ENCODE measurements at regions not wholly inside any gene's neighbourhood (a gene's known extent, or its start where the extent isn't known, plus 50 kb on each side); places are given as distances from the start of the nearest gene placed in this dataset.
"Not testable (repeated sequence)": the region's sequence is repeated elsewhere in the genome, so short reads cannot be mapped to it uniquely, and the experiment has no call there.

DNA sequence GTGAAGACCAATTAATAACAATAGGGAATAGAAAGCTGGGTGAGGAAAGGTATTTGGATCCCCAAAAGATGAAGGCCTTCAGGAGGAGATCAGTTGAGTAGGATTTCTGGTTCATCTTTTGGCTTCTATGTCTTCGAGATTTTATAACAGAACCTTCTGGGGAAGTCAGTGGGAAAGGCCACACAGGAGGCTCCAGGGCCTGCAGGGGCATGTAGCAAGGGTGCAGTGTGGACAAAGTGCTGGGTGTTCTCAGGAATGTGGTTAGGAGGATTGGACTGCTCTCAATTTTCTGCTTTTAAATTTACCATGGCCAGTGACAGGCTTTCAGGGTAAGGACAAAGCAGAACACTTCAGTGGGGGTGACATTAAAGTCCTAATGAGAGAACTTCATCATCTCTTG, 378.0 kb downstream of the CCSER2 start:
- FAIRE-seq, result no peak

DNA sequence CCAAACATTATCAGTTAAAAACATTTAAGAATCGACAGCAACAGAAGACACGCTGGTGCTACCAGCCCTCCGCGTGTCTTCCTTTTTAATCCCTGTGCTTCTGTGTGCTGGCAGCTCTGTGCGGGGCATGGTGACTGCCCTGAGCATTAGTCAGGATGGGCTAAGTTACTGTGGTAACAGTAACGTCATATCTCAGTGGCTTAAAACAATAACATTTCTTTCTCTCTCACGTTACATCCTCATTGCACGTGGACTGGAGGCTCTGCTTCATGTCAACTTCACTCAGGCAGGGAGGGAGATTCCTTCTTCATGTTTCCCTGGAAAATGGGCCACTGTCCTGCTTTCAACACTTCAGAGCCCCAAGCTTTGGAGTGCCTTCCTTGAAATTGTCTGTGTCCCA, 378.5 kb downstream of the CCSER2 start:
- no peak for FAIRE-seq

DNA sequence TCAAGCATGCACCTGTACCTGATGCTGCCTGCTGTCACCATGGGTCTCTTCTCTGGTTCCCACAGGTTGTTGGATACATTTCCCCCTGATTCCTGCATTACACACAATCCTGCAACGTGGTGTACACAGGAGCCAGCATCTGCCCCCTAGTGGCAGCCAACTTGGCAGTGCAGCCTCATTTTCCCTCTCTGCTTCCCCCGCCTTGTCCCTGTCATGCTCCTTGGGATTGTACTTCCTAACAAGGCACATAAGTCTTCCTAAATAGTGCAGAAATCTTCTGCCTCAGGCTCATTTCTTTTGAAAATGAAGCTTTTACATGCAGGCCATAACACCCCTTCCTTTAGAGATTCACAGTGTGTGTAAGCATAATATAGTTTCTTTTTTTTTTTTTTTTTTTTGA, 387.5 kb downstream of the CCSER2 start:
- no peak for FAIRE-seq

DNA sequence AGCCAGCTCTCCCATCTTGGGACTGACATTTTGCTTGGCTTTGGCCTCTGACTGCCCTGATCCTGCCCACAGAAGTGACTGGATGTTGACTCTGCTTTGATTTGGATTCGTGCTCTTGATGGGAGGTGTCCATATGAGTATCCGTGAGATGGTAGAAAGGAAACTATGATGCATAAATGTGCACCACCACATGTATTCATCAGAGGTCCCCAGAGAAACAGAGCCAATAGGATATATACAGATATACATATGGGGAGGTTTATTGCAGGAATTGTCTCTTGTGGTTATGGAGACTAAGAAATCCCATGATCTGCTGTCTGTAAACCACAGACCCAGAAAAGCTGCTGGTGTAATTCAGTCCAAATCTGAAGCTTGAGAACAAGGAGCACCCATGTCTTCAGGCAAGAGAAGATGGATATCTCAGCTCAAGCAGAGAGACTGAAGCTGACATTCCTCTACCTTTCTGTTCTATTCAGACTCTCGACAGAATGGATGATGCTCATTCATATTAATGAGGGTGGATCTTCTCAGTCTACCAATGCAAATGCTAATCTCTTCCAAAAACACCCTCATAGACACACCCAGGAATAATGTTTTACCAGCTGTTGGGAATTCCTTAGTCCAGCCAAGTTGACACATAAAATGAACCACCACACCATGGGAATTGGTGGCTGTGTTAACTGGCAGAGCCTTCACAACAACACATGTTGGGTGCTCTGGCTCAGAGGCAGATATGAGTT, 390.7 kb downstream of the CCSER2 start:
- FAIRE-seq, result no peak

DNA sequence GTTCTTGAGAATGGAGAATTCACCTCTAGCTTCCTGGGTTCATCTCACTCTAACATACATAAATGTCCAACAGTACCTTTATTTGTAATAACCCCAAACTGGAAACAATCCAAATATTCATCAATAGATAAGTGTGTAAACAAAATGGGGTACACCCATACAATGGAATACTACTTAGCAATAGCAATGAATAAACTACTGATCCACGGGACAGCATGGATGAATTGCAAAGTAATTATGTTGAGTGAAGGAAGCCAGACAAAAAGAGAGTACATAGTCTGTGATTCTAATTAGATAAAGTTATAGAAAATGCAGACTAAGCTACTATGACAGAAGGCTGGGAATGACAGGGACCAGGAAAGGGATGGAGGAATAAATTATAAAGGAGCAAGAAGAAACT, 391.3 kb downstream of the CCSER2 start:
- no peak for FAIRE-seq

DNA sequence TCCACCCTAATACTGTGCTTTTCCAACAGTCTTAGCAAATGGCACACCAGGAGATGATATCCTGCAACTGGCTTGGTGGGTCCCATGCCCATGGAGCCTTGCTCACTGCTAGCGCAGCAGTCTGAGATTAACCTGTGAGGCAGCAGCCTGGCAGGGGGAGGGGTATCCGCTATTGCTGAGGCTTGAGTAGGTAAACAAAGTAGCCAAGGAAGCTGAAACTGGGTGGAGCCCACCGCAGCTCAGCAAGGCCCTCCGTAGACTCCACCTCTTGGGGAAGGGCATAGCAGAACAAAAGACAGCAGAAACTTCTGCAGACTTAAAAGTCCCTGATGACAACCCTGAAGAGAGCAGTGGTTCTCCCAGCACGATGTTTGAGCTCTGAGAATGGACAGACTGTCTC, 399.0 kb downstream of the CCSER2 start:
- no peak for FAIRE-seq

DNA sequence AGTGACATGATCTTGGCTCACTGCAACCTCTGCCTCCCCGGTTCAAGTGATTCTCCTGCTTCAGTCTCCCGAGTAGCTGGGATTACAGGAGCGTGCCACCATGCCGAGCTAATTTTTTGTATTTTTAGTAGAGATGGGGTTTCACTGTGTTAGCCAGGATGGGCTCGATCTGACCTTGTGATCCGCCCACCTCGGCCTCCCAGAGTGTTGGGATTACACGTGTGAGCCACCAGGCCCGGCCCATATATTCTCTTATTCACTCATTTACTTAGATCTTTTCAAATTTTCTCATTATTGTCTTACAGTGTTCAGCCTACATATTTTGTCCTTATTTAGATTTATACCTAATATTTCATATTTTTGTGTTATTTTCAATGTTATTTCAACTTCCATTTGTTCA, 410.7 kb downstream of the CCSER2 start:
- FAIRE-seq, result not testable (repeated sequence)

DNA sequence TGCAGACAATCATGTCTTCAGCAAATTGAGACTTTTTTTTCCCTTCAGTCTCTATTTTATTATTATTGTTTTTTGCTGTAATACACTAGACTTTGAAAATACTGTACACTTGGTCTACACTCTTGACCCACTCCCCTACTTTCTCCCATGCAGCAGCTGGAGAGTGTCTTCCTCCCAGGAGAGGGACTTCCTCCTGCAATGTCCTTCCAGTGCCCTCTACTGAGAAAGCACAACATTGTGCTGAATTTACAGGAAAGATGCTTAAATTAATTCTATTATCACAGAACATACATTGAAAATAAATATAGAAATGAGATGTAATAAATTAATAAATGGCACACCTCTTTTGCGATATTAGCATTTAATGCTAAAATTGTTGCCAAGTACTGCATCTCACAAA, 411.3 kb downstream of the CCSER2 start:
- no peak for FAIRE-seq

DNA sequence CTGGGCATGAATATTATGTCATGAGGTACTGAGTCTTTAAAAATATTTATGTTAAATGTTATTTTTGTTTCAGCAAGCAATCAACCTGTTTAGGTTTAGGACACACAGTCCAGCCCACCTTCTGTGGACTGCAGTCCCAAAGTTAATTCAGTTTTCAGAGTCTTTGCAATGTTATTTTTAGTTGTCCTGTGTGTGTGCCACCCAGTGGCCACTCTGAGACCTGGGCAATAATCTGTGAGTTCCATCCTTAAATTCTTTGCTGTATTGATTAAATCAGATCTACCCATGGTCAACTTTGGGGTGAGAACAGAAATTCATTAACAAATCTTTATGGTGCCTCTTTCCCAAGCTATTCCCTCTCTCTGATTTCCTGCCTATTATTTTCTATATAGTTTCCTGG, 415.1 kb downstream of the CCSER2 start:
- FAIRE-seq, result no peak

DNA sequence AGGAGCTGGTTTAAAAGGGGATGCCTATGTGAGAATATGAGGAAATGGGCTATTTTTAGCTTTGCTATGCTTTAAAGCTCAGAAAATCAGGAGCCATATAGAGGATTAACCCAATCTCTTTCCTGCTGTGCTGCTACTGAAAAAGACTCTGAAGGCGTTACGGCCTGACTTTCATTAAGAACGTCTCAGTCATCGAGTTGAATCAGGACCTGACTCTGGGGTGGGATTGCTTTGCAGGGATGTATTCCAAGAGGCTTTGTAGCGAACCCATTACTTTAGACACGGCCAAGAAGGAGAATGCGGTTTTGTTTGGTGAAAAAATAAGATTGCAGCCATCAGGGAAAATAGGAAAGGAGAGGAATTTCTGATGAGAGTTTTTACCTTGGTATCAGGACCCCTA, 426.9 kb downstream of the CCSER2 start:
- FAIRE-seq, result no peak

DNA sequence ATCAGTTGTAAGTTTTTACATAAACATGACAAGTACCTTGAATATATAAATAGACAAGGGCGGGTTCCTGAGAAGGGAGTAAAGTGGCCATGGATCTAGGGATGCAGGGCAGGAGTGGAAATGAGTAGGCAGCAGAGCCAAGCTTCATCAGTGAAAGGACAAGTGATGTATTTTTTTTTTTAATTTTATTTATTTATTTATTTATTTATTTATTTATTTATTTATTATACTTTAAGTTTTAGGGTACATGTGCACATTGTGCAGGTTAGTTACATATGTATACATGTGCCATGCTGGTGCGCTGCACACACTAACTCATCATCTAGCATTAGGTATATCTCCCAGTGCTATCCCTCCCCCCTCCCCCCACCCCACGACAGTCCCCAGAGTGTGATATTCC, 428.3 kb downstream of the CCSER2 start:
- not testable (repeated sequence) for FAIRE-seq

DNA sequence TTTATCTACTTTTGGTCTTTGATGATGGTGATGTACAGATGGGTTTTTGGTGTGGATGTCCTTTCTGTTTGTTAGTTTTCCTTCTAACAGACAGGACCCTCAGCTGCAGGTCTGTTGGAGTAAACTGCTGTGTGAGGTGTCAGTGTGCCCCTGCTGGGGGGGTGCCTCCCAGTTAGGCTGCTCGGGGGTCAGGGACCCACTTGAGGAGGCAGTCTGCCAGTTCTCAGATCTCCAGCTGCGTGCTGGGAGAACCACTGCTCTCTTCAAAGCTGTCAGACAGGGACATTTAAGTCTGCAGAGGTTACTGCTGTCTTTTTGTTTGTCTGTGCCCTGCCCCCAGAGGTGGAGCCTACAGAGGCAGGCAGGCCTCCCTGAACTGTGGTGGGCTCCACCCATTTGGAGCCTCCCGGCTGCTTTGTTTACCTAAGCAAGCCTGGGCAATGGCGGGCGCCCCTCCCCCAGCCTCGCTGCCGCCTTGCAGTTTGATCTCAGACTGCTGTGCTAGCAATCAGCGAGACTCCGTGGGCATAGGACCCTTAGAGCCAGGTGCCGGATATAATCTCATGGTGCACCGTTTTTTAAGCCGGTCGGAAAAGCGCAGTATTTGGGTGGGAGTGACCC, 433.7 kb downstream of the CCSER2 start:
- FAIRE-seq, result not testable (repeated sequence)

DNA sequence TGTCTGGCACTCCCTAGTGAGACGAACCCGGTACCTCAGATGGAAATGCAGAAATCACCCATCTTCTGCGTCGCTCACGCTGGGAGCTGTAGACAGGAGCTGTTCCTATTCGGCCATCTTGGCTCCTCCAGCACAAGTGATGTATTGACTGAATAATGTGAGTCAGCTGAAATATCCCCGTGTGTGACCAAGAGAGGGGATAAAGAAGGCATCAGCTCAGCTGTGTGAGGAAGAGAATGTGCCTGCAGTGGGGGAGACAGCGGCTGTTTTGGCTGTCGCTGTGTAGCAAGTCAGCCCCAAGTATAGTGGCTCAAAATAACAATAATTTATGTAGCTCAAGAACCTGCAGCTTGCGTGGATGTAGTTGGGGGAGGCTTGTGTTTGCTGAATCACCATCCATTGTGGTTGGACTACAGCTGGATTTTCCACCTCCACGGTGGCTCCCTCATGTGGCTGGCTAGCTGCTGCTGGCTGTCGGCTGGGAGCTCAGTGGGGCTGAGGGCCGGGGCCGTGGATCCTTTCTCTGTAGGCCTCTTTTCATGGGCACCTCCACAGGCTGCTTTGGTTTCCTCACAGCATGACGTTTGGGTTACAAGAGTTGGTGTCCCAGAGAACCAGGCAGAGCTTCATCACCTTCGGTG, 434.5 kb downstream of the CCSER2 start:
- no peak for FAIRE-seq

DNA sequence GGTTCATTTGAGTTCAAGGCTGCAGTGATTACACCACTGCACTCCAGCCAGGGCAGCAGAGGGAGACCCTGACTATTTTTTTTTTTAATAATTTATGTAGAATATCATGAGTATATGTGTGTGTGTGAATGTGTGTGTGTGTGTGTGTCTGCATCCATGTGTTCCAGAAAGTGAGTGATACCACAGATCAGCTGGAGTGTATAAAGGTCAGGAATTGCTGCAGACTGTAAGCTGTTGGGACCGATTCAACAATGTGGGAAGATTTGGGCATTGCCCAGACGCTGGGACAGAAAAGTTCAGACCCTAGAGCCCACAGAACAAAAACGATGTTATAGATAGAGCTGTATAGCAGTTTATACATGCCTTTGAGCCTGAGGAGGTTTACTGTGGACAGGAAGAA, 435.6 kb downstream of the CCSER2 start:
- no peak for FAIRE-seq

DNA sequence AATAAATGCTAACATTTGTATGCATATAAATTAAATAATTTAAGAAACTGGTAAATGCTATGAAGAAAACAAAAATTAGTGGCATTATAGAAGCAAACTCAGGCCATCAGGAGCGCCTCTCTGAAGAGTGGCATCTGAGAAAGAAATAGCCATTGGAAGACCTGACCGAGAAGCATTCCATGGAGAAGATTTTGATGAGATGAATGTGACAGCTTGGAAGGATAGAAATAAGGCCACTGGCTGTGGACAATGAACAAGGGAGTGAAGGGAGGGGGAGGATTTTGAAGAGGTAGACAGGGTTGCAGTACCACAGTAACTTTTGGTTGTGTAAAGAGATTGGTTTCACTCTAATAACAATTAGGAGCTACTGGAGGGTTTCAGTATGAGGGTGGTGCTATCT, 436.7 kb downstream of the CCSER2 start:
- FAIRE-seq, result no peak

DNA sequence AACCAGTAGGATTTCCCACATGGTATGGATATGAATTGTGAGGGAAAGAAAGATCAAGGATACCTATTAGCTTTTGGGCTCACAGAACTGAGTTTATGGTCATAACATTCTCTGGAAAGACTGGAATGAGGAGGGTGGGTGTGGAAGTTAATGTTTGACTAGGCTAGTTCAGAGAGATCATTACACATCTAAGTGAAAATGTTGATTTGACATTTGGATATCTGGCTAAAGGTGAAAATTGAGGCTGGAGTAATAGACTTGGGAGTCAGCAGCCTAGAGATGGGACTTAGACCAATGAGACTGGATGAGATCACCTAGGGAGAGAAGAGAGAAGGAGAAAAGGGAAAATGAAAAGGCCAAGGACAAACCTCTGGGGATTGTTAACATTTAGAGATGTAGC, 437.3 kb downstream of the CCSER2 start:
- FAIRE-seq, result no peak

DNA sequence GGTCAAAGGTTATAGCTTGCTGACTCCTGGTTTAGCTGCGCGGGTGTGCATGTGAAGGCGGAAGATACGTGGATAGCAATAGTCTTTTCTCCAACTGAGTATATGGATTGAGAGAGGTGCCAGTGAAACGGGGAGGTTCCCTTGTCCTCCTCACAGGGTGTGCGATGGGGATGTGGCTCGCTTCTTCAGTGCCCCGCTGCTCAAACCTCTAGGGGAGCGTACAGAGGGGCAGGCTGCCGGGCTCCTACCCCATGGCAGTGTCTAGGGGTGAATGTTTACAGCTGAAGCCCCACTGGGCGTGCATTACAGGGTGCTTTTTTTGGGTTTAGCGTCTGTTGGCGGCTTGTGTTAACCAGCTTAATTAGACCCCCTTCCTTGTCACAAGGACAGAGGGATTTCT, 438.5 kb downstream of the CCSER2 start:
- no peak for FAIRE-seq

DNA sequence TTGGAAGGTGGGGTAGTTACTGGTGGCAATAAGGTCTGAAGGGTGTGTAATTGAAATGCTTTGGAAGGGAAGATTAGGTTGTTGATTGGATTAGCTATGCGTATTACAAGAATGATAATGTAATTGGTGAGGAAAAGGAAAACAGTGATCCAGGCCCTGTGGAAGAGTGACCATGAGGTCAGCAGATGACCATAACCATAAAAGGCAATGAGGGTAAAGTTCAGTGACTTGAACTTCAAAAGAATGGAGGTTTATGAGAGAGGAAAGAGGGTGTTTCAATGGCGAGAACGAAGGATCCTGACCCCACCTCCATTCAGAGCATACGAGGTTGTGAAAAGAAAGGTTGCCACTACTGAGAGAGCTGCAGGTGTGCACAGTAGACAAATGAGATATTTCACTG, 439.7 kb downstream of the CCSER2 start:
- no peak for FAIRE-seq

DNA sequence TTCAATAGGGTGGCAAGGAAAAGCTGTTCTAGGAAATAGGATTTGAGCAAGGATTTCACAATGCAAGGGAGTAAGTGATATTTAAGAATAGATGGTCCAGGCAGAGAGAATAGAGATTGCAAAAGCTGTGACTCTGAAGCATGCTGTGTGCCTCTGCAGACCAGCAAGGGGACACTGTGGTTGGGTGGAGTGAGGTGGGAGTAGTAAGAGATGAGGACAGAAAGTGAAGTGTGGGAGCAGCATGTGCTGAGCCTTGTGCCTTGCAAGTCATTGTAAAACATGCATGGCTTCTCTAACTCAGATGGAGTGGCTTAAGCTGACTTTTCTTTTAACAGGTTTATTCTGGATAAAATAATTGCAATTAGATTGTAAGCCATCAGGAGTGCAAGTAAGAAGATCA, 442.4 kb downstream of the CCSER2 start:
- no peak for FAIRE-seq

DNA sequence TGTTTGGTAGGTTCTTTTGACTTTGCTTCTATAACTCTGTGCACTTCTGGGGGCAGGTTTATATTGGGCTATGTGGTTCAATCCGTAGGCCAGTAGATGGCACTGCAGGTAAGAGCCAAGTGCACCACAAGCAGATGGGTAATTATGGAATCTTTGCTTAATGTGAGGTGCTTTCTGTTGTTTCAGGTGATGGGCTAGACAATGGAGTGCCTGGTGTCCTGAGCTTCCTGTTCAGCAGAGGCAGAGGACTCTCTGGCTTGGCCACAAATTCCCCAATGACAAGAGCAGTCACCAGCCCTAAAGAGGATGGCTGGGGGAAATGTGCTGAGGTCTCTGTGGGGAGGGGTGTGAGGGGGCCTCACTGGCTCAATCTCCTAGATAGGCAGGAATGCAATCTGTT, 455.0 kb downstream of the CCSER2 start:
- no peak for FAIRE-seq

DNA sequence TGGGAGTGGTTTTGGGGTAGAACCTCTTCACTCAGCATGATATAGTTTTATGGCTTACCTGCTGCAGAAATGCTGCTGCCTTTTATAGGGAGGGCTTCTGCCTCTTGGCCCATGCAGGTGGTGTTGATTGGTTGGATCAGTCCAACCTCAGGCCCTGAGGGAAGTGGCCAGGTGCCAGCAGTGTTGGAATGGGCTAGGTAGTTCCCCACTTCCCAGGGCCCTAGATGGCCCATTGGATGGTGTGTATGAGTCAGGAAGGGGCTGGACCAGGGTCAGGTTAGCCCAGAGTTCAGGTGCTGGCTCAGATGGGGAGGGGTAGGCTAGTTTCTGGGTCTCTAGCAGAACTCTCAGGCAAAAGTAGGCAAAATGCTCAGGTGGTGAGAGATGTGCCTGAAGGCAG, 455.5 kb downstream of the CCSER2 start:
- no peak for FAIRE-seq

DNA sequence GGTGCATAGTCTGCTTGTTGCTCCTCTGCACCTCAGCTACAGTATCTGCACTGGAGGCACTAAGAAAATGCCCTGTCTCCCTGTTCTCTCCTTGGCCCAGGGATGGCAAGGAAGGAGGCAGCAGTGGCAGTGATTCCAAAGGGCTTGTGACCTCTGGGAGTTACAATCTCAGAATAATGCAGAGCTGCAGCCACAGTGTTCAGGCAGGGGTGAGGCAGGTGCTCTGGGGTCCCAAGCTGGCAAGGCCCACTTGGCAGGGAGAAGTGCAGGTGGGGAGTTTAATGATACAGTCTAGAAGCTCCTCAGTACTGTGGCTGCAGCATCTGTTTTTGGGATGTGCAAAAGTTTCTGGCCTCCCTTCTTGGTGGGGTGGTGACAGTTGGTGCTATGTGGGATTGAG, 456.4 kb downstream of the CCSER2 start:
- FAIRE-seq, result no peak

DNA sequence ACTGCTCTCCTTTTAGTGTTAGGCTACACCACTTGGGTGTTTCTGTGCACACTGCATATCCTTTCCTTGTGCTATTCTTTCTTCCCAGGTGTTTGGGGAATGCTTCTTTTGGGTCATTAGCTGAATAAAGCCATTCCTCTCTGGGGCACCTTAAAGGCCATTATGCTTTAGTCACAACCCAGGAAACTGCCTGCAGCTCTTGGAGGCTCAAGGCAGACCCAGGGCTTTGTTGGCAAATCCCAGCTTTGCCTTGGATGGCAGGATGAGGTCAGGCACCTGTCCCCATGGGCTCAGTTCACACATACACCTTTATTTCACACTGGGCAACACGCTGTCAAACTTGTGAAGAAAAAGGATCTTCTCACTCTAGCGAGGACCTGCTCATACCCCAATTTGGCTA, 460.6 kb downstream of the CCSER2 start:
- no peak for FAIRE-seq

DNA sequence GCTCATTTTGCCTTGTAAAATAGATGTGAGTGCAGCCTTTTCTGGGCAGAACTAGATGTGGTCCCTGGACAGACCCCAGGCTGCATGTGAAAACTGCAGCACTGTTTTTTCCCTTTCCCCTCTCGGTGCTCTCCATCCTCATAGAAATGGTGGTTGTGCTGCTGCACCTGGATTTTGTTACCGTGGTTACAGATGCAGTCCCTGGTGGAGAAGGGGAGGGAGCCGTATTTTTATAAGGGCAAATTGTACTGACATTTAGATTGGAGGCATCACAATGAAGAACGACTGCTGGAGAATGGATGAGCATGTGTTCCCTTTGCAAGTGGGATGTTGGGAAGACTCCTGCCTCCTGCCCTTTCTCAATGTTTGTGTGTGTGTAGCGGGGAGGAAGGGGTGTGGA, 469.9 kb downstream of the CCSER2 start:
- no peak for FAIRE-seq

DNA sequence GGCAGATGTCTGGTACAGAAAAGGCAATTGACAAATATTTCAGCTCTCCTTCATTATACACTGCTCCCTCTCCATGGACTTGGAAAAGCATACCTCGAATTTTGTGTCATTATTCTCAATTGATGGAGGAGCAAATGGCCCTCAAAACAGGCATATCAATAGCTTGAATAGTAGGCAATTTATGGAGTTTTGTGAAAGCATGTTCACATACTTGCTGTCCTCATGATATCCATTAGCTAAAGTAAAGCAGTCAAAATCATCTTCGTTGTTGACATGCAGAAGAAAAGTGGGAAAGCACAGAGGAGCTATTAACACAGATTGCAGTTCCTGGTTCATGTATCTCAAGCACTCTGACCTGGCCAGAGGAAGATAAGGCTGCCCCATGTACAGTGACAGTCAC, 472.8 kb downstream of the CCSER2 start:
- no peak for FAIRE-seq
